Ramos (cell line): ENCODE measurements at regions not wholly inside any gene's neighbourhood (a gene's known extent, or its start where the extent isn't known, plus 50 kb on each side); places are given as distances from the start of the nearest gene placed in this dataset.

Experiments used
- in situ Hi-C: fragments of 300-500 bp; cut with MboI; formaldehyde crosslinking; loops from one replicate; pipeline ENCODE4 v1.14.3; 2022; ENCODE audit warnings: low sequenced_read_pairs; ENCODE audit not compliant: unreplicated experiment

GRCh38 chr1:194196562-194196961, 1010.1 kb upstream of the B3GALT2 start:
- in situ Hi-C loops: no loop called here

GRCh38 chr1:194194724-194195123, 1008.3 kb upstream of the B3GALT2 start:
- in situ Hi-C loops: no loop called here

GRCh38 chr1:194184974-194185373, 998.6 kb upstream of the B3GALT2 start:
- in situ Hi-C loops: no loop called here

GRCh38 chr1:194184425-194184824, 998.0 kb upstream of the B3GALT2 start:
- in situ Hi-C loops: no loop called here

GRCh38 chr1:194181845-194182244, 995.4 kb upstream of the B3GALT2 start:
- in situ Hi-C loops: no loop called here

GRCh38 chr1:194176212-194176611, 989.8 kb upstream of the B3GALT2 start:
- in situ Hi-C loops: no loop called here

- in situ Hi-C loops: no loop called here
These were observed 988.8 kb upstream of the B3GALT2 start for GRCh38 chr1:194175251-194175650.

GRCh38 chr1:194174528-194174927, 988.1 kb upstream of the B3GALT2 start:
- in situ Hi-C loops: no loop called here

GRCh38 chr1:194171596-194171995, 985.2 kb upstream of the B3GALT2 start:
- in situ Hi-C loops: no loop called here

GRCh38 chr1:194167956-194168640, 981.7 kb upstream of the B3GALT2 start:
- in situ Hi-C loops: no loop called here

GRCh38 chr1:194164755-194165154, 978.3 kb upstream of the B3GALT2 start:
- in situ Hi-C loops: no loop called here

- in situ Hi-C loops: no loop called here
These were observed 975.2 kb upstream of the B3GALT2 start for GRCh38 chr1:194161591-194161990.

- in situ Hi-C loops: no loop called here
These were observed 973.5 kb upstream of the B3GALT2 start for GRCh38 chr1:194159941-194160340.

- in situ Hi-C loops: no loop called here
These were observed 969.5 kb upstream of the B3GALT2 start for GRCh38 chr1:194155962-194156361.

- in situ Hi-C loops: no loop called here
These were observed 964.6 kb upstream of the B3GALT2 start for GRCh38 chr1:194151056-194151455.

GRCh38 chr1:194150242-194150641, 963.8 kb upstream of the B3GALT2 start:
- in situ Hi-C loops: no loop called here

GRCh38 chr1:194133152-194133551, 946.7 kb upstream of the B3GALT2 start:
- in situ Hi-C loops: no loop called here

- in situ Hi-C loops: no loop called here
These were observed 931.7 kb upstream of the B3GALT2 start for GRCh38 chr1:194118086-194118485.

GRCh38 chr1:194117582-194117981, 931.2 kb upstream of the B3GALT2 start:
- in situ Hi-C loops: no loop called here

GRCh38 chr1:194114288-194114687, 927.9 kb upstream of the B3GALT2 start:
- in situ Hi-C loops: no loop called here

GRCh38 chr1:194105381-194105780, 919.0 kb upstream of the B3GALT2 start:
- in situ Hi-C loops: no loop called here

GRCh38 chr1:194104247-194104844, 917.9 kb upstream of the B3GALT2 start:
- in situ Hi-C loops: no loop called here
